Occipital lobe (tissue), 1 donor: ENCODE measurements at regions not wholly inside any gene's neighbourhood (a gene's known extent, or its start where the extent isn't known, plus 50 kb on each side); places are given as distances from the start of the nearest gene placed in this dataset.

Experiments used
- DNase-seq: peaks from one replicate; lab custom pipeline; 2025; lab: John Stamatoyannopoulos, UW

DNA sequence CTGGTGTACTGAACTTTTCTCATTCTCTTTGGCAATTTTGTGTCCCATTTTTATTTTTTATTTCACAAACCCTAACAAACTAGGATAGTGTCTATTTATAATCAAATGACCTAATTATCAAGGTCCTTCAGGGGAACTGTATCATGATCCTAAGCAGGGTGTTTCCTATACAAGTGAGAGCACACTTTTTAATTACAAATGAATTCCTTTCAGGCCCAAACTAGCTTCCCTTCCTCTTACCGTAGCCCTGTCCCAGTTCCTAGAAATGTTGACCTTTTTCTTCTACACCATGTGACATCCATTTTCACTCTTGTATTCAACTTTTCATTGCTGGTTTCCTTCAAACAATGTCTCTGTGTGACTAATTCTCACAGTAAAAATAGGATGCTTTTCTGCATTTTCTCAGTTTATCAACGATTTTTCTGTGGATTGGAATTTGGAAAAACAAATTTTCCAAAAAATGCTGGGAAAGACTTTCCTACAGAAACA is 411.4 kb downstream of the CCDC91 start:
- no peak for DNase-seq

DNA sequence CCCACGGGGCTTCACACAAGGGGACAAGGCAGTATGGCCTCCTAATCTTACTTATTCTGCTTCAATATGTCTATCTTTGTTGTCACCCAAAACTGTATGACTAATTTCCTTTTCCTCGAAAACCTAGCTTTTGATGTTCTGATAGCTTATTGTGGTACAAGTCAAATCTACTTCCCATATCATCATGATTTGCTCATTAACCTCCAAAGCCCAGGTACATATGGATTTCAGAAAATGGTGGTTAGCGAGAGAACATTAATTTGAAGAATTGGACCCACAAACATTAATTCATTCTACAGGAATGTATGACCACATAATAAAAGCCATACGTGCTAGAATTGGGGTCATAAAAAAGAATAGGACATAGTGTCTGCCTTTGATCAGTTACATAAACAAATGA is 412.5 kb downstream of the CCDC91 start:
- DNase-seq = no peak

DNA sequence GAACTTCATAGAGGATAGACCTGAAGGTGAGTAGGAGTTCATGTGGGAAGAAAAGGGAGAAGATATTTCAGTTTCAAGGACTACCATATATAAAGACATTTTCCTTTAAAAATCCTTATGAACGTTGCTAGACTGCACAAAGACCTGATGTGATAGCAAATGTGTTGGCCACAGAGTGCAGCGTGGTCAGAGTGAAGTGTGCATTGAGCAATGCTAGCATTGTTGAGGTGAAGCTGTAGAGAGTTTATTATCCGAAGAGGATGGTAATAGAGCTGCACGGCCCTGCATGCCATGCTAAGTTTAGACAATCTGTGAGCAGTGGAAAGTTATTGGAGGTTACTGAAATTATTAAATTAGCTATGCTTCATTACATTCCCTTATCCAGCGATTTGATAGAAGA is 413.0 kb downstream of the CCDC91 start:
- DNase-seq = no peak

DNA sequence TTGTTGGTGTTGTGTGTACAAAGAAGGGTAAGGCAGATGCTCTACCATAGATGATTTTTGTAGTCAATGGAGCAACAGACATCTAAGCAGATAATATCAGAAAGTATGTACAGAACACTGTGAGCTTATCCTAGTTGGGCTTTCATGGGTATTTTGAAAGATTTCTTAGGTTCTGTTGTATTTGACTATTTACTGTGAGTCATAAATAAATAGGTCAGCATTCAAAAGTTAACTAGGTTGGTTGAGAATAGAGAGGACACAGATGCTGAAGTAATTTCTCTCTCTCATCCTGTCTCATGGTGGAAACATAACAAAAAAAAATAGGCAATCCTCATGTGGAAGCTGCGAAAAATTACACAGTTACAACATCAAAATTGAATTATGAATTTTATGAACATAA is 413.5 kb downstream of the CCDC91 start:
- DNase-seq = no peak

DNA sequence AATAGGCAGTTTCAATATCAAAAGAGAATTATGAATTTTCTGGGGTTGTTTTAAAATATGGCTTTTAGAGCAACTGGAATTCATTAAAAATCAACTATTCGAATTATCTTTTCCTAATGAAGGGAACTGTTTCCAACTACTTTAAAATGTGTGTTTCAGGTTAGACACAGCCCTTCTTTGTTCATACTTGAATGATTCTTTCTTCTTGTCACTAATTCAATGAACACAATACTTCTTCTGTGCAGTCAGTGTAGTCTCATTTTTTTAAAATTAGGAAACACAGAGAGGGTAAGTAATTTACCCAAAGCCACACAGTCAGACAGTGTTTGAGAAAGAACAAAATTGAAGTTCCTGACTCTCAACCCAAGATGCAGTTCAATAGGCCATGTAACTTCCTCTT is 414.0 kb downstream of the CCDC91 start:
- DNase-seq = no peak

DNA sequence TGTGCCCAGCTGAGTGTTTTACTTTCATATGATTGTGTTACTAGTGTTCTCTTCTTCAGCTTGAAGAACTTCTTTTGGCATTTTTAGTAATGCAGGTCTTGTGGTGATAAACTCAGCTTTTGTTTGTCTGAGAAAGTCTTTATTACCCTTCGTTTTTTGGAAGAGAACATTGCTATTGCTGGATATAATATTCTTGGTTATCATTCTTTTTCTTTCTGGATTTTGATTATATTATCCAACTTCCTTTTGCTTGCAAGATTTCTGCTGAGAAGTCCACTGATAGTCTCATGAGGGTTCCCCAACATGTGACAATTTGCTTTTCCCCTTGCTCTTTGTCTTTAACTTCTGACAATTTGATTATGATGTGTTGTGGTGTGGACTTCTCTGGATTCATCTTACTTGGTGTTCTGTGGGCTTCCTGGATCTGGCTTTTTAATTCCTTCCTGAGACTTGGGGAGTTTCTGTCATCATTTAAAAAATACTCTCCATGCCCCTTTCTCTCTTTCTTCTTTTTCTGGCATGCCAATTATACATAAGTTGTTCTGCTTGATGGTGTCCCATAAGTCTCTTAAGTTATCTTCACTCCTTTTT is 416.8 kb downstream of the CCDC91 start:
- DNase-seq = no peak

DNA sequence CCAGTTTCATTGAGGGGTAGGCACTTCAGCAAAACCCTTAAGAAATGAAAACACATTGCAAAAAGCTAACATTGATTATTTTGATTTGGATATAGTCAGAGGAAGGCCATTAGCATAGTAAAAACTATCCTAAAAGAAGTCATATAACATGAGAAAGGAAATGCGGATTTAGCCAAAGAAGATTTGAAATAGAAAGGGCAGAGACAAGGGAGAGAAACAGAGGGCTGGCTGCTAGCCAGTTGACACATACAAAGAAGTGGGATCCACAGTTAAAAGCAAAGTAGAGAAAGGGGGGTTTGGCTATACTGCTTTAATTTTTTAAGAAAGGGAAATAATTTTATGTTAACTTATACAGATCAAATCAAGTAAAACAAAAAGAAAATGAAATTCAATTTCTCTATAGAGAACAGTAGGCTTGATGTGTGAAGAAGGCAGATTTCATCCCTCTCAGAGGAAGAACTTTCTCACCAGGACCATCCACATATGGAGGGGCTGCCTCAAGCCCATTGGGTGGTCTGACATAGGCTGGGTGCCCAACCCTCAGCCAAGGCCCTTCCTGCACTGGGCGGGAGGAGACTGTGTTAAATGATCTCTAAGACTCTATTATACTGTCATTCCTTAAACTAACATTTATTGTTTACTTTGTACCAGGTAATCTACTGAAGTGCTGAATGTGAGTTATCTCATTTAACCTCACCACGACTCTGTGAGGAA is 420.3 kb downstream of the CCDC91 start:
- no peak for DNase-seq

DNA sequence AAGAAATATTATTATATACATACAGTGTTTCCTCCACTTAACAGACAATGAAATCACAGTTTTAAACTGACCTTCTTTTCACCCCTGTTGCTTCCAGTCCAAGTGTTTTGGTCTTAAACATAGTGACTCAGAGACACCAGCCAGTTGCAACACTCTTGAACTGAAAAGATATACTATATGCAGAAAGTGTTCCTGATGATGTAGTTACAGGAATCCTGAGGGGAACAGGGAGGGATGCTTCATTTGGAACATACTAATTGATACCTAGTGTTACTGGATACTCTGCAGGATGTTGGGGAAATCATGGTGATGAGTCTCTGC is 420.8 kb downstream of the CCDC91 start:
- no peak for DNase-seq

DNA sequence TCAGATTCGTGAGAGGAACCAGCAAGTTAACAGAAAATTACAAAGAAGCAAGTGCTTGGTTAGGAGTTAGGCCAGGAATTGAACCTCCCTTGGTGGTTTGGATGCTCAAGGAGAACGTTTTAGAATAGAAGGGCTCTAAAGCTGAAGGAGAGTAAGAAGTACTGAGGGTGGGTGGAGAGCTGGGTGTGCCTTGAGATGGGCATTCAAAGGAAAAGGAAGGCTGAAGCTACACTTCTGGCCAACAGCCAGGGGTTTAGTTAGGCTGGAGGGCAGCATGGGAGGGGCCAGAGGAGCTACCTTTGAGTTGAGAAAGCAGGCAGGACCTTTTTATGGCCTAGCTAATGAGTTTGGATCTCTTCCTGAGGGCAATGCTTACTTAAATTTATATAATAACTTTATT is 421.2 kb downstream of the CCDC91 start:
- no peak for DNase-seq

DNA sequence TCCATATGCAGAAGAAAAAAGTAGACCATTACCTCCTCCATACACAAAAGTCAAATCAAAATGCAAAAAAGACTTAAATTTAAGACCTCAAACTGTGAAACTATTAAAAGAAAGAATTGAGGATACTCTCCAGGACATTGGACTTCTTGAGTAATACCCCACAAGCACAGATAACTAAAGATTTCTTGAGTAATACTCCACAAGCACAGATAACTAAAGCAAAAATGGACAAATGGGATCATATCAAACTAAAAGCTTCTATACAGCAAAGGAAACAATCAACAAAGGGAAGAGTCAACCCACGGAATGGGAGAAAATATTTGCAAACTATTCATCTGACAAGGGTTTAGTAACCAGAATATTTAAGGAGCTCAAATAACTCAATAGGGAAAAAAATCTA is 427.9 kb downstream of the CCDC91 start:
- no peak for DNase-seq

DNA sequence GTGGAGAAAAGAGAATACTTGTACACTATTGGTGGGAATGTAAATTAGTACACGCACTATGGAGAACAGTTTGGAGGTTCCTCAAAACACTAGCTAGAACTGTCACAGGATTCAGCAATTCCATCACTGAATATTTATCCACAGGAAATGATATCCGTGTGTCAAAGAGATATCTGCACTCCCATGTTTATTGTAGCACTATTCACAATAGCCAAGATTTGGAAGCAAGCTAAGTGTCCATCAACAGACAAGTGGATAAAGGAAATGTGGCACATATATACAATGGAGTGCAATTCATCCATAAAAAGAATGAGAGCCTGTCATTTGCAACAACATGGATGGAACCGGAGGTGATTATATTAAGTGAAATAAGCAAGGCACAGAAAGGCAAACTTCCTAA is 428.5 kb downstream of the CCDC91 start:
- DNase-seq = no peak

DNA sequence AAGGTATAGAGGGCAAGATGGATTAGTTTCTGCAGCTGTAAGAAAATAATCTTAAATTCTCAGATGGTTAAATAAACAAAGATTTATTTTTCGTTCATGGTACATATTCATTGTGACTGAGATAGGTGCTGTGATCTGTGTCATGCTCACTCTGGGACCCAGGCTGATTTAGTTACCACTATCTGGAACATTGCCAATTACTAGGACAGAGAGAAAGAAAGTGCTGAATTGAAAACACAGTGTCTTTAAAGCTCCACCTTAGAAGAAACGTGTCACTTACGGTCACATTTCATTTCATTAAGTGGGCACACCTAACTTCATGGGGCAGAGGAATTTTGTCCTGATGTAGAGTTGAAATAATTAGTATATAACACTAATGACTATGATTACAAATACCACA is 430.0 kb downstream of the CCDC91 start:
- no peak for DNase-seq

DNA sequence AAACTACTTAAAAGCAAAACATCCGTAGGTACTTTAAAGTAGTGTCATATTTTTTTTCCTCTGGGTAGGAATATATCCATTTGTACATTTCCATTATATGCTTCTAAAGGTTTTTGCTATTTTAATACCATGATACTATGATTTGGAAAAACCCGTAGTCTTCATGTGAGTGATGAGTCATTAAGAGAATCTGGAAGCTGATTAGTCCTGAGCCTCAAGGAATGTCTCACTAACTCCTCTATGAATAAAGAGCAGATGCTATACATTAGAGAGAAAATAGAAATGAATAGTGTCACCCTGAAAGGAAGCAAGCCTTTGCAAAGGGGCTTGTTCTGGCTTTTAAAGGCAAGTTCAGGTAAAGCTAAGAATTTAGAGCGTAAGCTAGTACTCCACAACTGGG is 432.1 kb downstream of the CCDC91 start:
- DNase-seq = no peak

DNA sequence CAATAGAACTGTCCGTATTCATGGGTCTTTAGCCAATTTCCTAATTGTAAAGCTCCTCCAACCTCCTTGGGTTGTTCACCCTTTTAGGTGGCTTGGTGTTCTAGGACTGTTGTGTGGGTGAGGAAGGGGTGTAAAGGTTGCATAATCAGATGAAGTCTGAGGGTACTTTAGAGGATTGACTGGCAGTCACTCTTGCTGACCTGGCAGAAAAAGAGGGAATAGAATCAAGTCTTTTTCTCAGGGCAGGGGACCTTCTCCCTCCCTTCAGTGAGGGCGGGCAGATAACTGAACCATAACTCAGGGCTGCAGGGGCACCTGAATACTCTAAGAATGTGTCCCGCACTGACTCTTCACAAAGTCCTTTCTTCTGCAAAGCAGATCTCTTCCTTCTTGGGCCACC is 436.2 kb downstream of the CCDC91 start:
- no peak for DNase-seq

DNA sequence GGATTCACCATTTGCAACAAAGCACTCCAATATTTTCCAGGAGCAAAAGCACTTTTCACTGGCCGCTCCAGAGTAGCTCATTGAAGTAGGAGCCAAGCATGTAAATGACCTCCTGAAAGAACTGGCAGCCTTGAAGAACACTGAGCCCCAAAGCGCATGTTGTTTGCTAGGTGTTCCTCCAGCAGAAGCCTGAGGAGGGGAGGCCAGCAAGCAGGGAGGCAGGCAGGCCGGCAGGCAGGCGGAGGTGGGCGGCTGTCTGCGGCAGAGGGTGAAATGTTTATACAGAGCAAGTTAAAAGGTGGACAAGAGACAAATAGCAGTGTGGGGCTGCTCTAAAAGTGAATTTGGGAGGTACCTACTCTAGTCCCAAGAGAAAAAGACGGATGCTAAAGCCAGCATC is 439.4 kb downstream of the CCDC91 start:
- no peak for DNase-seq

DNA sequence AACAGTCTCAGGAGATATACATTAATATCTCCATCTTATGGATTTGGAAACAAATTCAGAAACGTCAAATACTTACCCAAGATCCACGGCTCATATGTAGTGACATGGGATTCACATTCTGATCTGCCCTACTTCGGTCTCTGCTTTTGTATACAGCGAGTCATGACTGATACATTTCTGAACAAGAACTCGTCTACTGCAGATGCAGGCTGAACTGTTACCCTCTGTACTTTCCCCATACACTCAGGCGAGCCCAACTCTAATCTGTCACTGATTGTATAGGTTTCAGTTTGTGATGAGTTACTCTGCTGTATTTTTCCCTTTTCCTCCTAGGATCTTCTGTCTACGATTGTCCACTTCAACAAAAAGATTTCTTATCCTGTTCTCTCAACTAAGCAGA is 441.6 kb downstream of the CCDC91 start:
- DNase-seq = no peak

DNA sequence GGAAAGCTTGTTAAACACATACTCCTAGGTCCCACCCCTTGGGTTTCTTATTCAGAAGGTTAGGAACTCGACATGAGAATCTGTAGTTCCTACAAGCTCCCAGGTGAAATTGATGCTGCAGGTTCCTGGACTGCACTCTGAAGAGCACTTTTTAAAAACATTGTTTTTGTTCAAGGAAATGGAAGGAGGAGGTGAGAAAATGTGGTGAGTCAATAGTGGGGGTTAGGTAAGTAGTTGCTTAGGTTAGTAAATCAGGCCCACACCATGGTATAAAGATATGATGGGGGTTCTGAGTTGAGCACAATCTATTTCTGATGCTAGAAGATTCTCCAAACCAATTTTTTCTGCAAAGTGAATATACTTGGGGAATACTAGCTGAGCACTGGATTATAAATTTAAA is 450.3 kb downstream of the CCDC91 start:
- no peak for DNase-seq

DNA sequence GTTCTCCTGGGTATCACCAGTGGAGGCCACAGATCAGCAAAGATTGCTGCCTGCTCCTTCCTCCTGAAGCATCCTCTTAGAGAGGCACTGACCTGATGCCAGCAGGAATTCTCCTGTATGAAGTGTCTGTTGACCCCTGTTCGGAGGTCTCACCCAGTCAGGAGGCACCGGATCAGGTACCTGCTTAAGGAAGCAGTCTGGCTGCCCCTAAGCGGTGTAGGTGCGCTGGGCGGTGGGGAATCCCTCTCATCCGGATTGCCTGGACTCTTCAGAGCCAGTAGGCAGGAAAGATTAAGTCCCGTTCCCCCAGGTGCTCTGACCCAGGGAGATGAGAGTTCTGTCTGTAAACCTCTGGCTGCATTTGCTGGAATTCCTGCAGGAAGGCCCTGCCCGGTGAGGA is 455.2 kb downstream of the CCDC91 start:
- no peak for DNase-seq

DNA sequence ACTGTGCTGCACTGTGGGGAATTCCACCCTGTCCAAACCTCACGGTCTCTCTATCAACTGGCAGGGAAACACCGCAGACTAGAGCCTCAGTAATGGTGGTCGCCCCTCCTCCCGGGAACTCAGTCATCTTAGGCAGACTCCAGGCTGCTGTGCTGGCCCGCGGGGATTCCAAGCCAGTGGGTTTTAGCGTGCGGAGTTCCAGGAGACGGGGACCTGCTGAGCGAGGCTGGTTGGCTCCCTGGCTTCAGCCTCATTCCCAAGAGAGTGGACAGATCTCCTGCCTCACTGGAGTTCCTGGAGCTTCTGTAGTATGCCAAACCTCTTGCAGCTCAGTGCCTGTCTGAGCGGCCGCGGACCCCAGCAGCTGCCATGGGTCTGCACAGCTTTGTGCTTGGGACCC is 455.6 kb downstream of the CCDC91 start:
- DNase-seq = no peak

DNA sequence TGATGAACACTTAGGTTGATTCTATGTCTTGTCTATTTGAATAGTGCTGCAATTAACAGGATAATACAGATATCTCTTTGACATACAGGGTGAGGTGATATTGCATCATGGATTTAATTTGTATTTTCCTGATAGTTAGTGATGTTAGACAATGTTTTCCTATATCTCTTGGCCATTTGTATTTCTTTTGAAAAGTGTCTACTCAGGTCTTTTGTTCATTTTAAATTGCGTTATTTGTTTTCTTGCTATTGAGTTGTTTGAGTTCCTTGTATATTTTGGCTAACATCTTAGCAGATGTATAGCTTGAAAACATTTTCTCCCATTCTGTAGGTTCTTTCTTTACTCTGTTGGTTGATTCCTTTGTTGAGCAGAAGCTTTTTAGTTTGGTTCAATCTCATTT is 460.6 kb downstream of the CCDC91 start:
- DNase-seq = no peak

DNA sequence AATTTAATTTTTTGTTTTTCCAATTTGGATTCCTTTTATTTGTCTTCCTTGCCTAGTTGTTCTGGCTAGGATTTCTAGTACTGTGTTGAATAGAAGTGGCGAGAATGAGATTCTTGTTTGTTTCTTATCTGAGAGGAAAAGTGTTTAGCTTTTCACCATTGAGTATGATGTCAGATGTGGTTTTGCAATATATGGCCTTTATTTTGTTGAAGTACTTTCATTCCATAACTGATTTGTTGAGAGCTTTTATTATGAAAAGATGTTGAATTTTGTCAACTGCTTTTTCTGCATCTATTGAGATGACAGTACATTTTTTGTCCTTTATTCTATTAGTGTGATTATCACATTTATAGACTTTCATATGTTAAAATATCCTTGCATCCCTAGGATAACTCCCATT is 462.0 kb downstream of the CCDC91 start:
- DNase-seq = no peak

DNA sequence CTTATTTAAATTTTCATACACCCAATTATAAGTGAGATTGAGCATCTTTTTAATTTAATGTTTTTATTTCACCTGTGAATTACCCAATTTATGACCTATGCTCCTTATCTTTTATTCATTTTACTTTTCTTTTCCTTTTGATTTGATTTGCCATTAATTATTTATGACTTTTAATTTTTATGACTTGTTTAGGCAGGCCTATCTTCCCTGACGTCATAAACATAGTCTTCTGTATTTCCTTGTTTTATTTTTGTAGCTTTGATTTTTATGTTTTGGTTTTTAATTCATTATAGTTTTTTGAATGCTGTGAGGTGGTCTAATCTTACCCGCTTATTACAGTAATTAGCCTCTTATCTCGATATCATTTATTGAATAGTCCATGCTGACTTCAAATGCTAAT is 467.1 kb upstream of the FAR2 start:
- DNase-seq = no peak

DNA sequence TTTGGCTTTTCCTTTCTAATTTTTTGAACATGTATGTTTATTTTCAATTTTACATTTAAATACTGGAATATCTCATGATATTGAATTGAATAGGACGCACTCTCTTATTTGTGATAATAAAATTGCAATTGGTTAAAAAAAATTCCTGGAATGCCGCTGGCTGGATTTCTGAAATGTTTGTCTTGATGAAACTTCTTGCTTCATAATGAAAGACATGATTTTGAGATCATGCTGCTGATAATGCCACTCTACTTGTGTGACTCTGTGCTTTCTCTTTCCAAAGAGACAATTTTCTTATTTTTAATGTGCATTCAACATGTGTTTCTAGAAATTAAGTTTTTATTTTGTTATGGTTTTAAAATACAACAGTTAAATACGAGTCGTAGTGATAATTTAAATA is 465.7 kb upstream of the FAR2 start:
- no peak for DNase-seq
